IMR-90 (cell line): ENCODE measurements at regions not wholly inside any gene's neighbourhood (a gene's known extent, or its start where the extent isn't known, plus 50 kb on each side); places are given as distances from the start of the nearest gene placed in this dataset.

Source experiments
- ATAC-seq: fragments of 200-7000 bp; cut with Tn5 transposase; 2 replicates; pipeline ENCODE4 v1.9.1; 2020; ENCODE audit warnings: low read depth, mild to moderate bottlenecking, moderate library complexity
- BruUV-seq: library from RNA; stranded (reverse); fragments of 400-500 nt; replicated peaks from 2 replicates; lab custom pipeline; 2021; lab: Mats Ljungman, UMichigan
- CTCF ChIA-PET: fragments of 300-600 bp; formaldehyde crosslinking; extraction: SDS; loops from one replicate; lab custom pipeline; 2021; ENCODE audit warnings: antibody characterized with exemption; lab: Yijun Ruan, JAX
- POLR2A ChIA-PET: fragments of 300-600 bp; sonication (Branson Sonifier 250); formaldehyde crosslinking; loops from one replicate; lab custom pipeline; 2022; ENCODE audit warnings: antibody characterized with exemption; ENCODE audit not compliant: unreplicated experiment; lab: Charles Lee
- DNase-seq: peaks from one replicate; pipeline ENCODE4 v3.0.0; 2013
- H2AFZ ChIP-seq: replicated peaks from 2 replicates; pipeline ENCODE3; 2013; ENCODE audit warnings: low read length, mild to moderate bottlenecking; ENCODE audit not compliant: poor library complexity
- H2AK5ac ChIP-seq: 2 replicates; pipeline ENCODE4 v1.6.1; 2013; ENCODE audit warnings: low read depth, low read length, inconsistent platforms
- H2AK9ac ChIP-seq: replicated peaks from 2 replicates; pipeline ENCODE3; 2013; ENCODE audit warnings: mild to moderate bottlenecking, low read depth, low read length, moderate library complexity; ENCODE audit not compliant: poor library complexity
- H2BK120ac ChIP-seq: 2 replicates; pipeline ENCODE4 v1.6.1; 2013; ENCODE audit warnings: low read depth, low read length, inconsistent platforms
- H2BK15ac ChIP-seq: 3 replicates; pipeline ENCODE4 v1.6.1; 2013; ENCODE audit warnings: low read depth, low read length, inconsistent platforms
- H2BK20ac ChIP-seq: 2 replicates; pipeline ENCODE4 v1.6.1; 2013; ENCODE audit warnings: low read depth, mild to moderate bottlenecking, inconsistent platforms, low read length, moderate library complexity
- H2BK5ac ChIP-seq: 2 replicates; pipeline ENCODE4 v1.6.1; 2013; ENCODE audit warnings: mild to moderate bottlenecking, low read depth, low read length, inconsistent platforms; ENCODE audit not compliant: poor library complexity, severe bottlenecking
- H3K14ac ChIP-seq: replicated peaks from 2 replicates; pipeline ENCODE4 v1.6.1; 2013; ENCODE audit warnings: low read depth, low read length, inconsistent platforms
- H3K18ac ChIP-seq: 2 replicates; pipeline ENCODE4 v1.6.1; 2013; ENCODE audit warnings: low read depth, low read length, control low read depth
- H3K23ac ChIP-seq: 2 replicates; pipeline ENCODE4 v1.6.1; 2013; ENCODE audit warnings: low read depth, low read length, inconsistent platforms
- H3K27ac ChIP-seq: 2 replicates; pipeline ENCODE4 v1.5.1; 2013; ENCODE audit warnings: mild to moderate bottlenecking, control low read depth, low read length; ENCODE audit not compliant: insufficient read depth
- H3K27me3 ChIP-seq: 2 replicates; pipeline ENCODE4 v1.6.1; 2013; ENCODE audit warnings: low read length; ENCODE audit not compliant: control insufficient read depth, insufficient read depth
- H3K36me3 ChIP-seq: 2 replicates; pipeline ENCODE4 v1.6.1; 2013; ENCODE audit warnings: low read length, mixed read lengths; ENCODE audit not compliant: control insufficient read depth, insufficient read depth
- H3K4ac ChIP-seq: 2 replicates; pipeline ENCODE4 v1.6.1; 2013; ENCODE audit warnings: low read depth, low read length, inconsistent platforms
- H3K4me1 ChIP-seq: 2 replicates; pipeline ENCODE4 v1.6.1; 2013; ENCODE audit warnings: low read length, mixed read lengths; ENCODE audit not compliant: control insufficient read depth, insufficient read depth
- H3K4me2 ChIP-seq: 2 replicates; pipeline ENCODE4 v1.6.1; 2013; ENCODE audit warnings: low read depth, mild to moderate bottlenecking, control low read depth, low read length, moderate library complexity
- H3K4me3 ChIP-seq: 2 replicates; pipeline ENCODE4 v1.5.1; 2013; ENCODE audit warnings: low read depth, mild to moderate bottlenecking, control low read depth, low read length, moderate library complexity; ENCODE audit not compliant: insufficient read depth
- H3K56ac ChIP-seq: 2 replicates; pipeline ENCODE4 v1.6.1; 2013; ENCODE audit warnings: low read length, inconsistent platforms; ENCODE audit not compliant: insufficient read depth; ENCODE audit errors: extremely low read depth
- H3K79me1 ChIP-seq, 2 experiments: 2 replicates each; pipeline ENCODE4 v1.6.1; 2013; ENCODE audit warnings: low read length in 2 of 2, inconsistent platforms in 1 of 2, low read depth in 1 of 2
- H3K9ac ChIP-seq: 2 replicates; pipeline ENCODE4 v1.6.1; 2013; ENCODE audit warnings: low read depth, low read length, control low read depth
- H3K9me1 ChIP-seq: 2 replicates; pipeline ENCODE4 v1.6.1; 2013; ENCODE audit warnings: low read length, inconsistent platforms; ENCODE audit not compliant: insufficient read depth
- H3K9me3 ChIP-seq: 2 replicates; pipeline ENCODE4 v1.6.1; 2013; ENCODE audit warnings: low read length; ENCODE audit not compliant: control insufficient read depth, insufficient read depth
- H4K20me1 ChIP-seq: 2 replicates; pipeline ENCODE4 v1.6.1; 2013; ENCODE audit warnings: low read length, inconsistent platforms; ENCODE audit not compliant: insufficient read depth
- H4K5ac ChIP-seq: 2 replicates; pipeline ENCODE4 v1.6.1; 2013; ENCODE audit warnings: mild to moderate bottlenecking, low read depth, low read length, control low read depth
- H4K8ac ChIP-seq, 2 experiments: 2 replicates each; pipeline ENCODE4 v1.6.1; 2013; ENCODE audit warnings: low read depth in 2 of 2, low read length in 2 of 2, control low read depth in 1 of 2, inconsistent platforms in 1 of 2
- H4K91ac ChIP-seq: 2 replicates; pipeline ENCODE4 v1.6.1; 2013; ENCODE audit warnings: low read depth, low read length, inconsistent platforms; ENCODE audit not compliant: insufficient read depth
- CHD1 ChIP-seq: IDR thresholded peaks from 2 replicates; pipeline ENCODE4 v1.6.1; 2012; ENCODE audit warnings: low read depth, low read length, improper control_type of control experiment
- ELK1 ChIP-seq: fragments of 150-350 bp; IDR thresholded peaks from 2 replicates; pipeline ENCODE4 v1.6.1; 2016; ENCODE audit warnings: low read depth, mild to moderate bottlenecking, low read length, moderate library complexity, borderline replicate concordance
- MAFK ChIP-seq: IDR thresholded peaks from 2 replicates; pipeline ENCODE4 v1.6.1; 2012; ENCODE audit warnings: low read depth, low read length, improper control_type of control experiment
- MXI1 ChIP-seq: IDR thresholded peaks from 2 replicates; pipeline ENCODE4 v1.6.1; 2012; ENCODE audit warnings: low read depth, mild to moderate bottlenecking, low read length, moderate library complexity, borderline replicate concordance
- NFE2L2 ChIP-seq: fragments of 150-350 bp; IDR thresholded peaks from 2 replicates; pipeline ENCODE4 v1.6.1; 2016; ENCODE audit warnings: low read depth, mild to moderate bottlenecking, low read length
- RAD21 ChIP-seq: IDR thresholded peaks from 2 replicates; pipeline ENCODE4 v1.6.1; 2012; ENCODE audit warnings: low read length, improper control_type of control experiment
- RFX5 ChIP-seq: IDR thresholded peaks from 2 replicates; pipeline ENCODE4 v1.8.0; 2012; ENCODE audit warnings: low read depth, mild to moderate bottlenecking, low read length, moderate library complexity
- USF2 ChIP-seq: fragments of 150-350 bp; IDR thresholded peaks from 2 replicates; pipeline ENCODE4 v1.6.1; 2017; ENCODE audit warnings: mild to moderate bottlenecking, antibody characterized with exemption, low read length, low read depth
- WGBS, 2 experiments: methylation state at CpG; one replicate each; pipeline versions ENCODE4 v1.1.5 to v1.1.7; 2013; ENCODE audit warnings: missing lambda C conversion rate in 2 of 2; ENCODE audit not compliant: insufficient read length in 1 of 2; ENCODE audit errors: extremely low coverage in 2 of 2; 5-methylcytosine and 5-hydroxymethylcytosine counted together
- dilution Hi-C: fragments of 300-500 bp; cut with HindIII; formaldehyde crosslinking; loops from one replicate; pipeline ENCODE4 v1.14.3; 2018; ENCODE audit warnings: low sequenced_read_pairs; ENCODE audit not compliant: unreplicated experiment
- in situ Hi-C: fragments of 300-500 bp; cut with MboI; formaldehyde crosslinking; loops from 3 replicates; pipeline ENCODE4 v1.14.3; 2019; ENCODE audit warnings: low sequenced_read_pairs, inconsistent platforms, mixed read lengths
- intact Hi-C: fragments of 100-400 bp; cut with micrococcal nuclease; formaldehyde crosslinking; loops from 2 replicates; pipeline ENCODE4 v1.10.0; 2022

- no peak overlapping the region for H3K9ac ChIP-seq
- no TSS peak for BruUV-seq
- no peak for TF ChIP-seq MXI1
- TF ChIP-seq NFE2L2 = no peak
- no peak for TF ChIP-seq USF2
- no peak for TF ChIP-seq RFX5
- no peak for TF ChIP-seq CHD1
- TF ChIP-seq RAD21 = no peak
- TF ChIP-seq ELK1 = no peak
- TF ChIP-seq MAFK = no peak
- H3K23ac ChIP-seq = no peak overlapping the region
- H3K79me1 ChIP-seq = no peaks in the 10 kb centered on the region
- no peaks in the 10 kb centered on the region for H4K20me1 ChIP-seq
- no peak overlapping the region for H3K27ac ChIP-seq
- no peak overlapping the region for H2AK5ac ChIP-seq
- in situ Hi-C loops (no loop called here), intact Hi-C loops (no loop called here), dilution Hi-C loops (no loop called here)
- CTCF ChIA-PET = interaction anchor here (1.3 kb wide), 1 partner anchor 15 kb away, joined by 3 read pairs; no protein-coding TSS in a partner anchor
- H3K4me3 ChIP-seq = no peak overlapping the region
- H2BK120ac ChIP-seq = no peak overlapping the region
- no peaks in the 10 kb centered on the region for H3K9me1 ChIP-seq
- no peak overlapping the region for H2BK20ac ChIP-seq
- H2BK15ac ChIP-seq = no peak overlapping the region
- WGBS, 2 experiments = no CpG with 5 or more reads among the region's 2 CpGs
- no peak for ATAC-seq
- no peak overlapping the region for H2AK9ac ChIP-seq
- no peak overlapping the region for H4K8ac ChIP-seq
- no peaks in the 10 kb centered on the region for H3K36me3 ChIP-seq
- H3K4me1 ChIP-seq = no peaks in the 10 kb centered on the region
- peaks cover 2% of the 10 kb centered on the region for H3K27me3 ChIP-seq
- H4K5ac ChIP-seq = no peak overlapping the region
- no peak overlapping the region for H4K91ac ChIP-seq
- H3K4ac ChIP-seq = no peak overlapping the region
- no peak overlapping the region for H3K14ac ChIP-seq
- H3K9me3 ChIP-seq = no peaks in the 10 kb centered on the region
- no peak overlapping the region for H2AFZ ChIP-seq
- POLR2A ChIA-PET = no interaction called here
- H3K56ac ChIP-seq = no peak overlapping the region
- H2BK5ac ChIP-seq = no peak overlapping the region
- H3K18ac ChIP-seq = no peak overlapping the region
- no peak for DNase-seq
- H3K4me2 ChIP-seq = no peak overlapping the region
These were observed 112.1 kb upstream of the PIEZO2 start for GRCh38 chr18:11261486-11261885.
